ENCODE measurements at regions not wholly inside any gene's neighbourhood (a gene's known extent, or its start where the extent isn't known, plus 50 kb on each side); places are given as distances from the start of the nearest gene placed in this dataset.

GRCh38 chr1:106831511-106831910 lies 225.0 kb upstream of the PRMT6 start:
- H3K4me3 ChIP-seq (ENCODE audit: low read depth, low read length) = no peak overlapping the region
- TF ChIP-seq POLR2A (IDR thresholded peaks at IDR 0.05; ENCODE audit: extremely low read depth, insufficient read length) (no peak), CTCF (IDR thresholded peaks at IDR 0.05; ENCODE audit: low read depth, low read length) (no peak), MYC (IDR thresholded peaks at IDR 0.05; ENCODE audit: low read depth, low read length) (no peak), MAX (IDR thresholded peaks at IDR 0.05; ENCODE audit: low read depth, low read length) (no peak)
- no peak for DNase-seq (ENCODE audit: low read depth)

- H3K4me3 ChIP-seq (ENCODE audit: low read depth, low read length) = no peak overlapping the region
- DNase-seq (ENCODE audit: low read depth) = no peak
- TF ChIP-seq POLR2A (IDR thresholded peaks at IDR 0.05; ENCODE audit: extremely low read depth, insufficient read length) = no peak
- TF ChIP-seq MYC (IDR thresholded peaks at IDR 0.05; ENCODE audit: low read depth, low read length) = no peak
- TF ChIP-seq CTCF (IDR thresholded peaks at IDR 0.05; ENCODE audit: low read depth, low read length) = no peak
- TF ChIP-seq MAX (IDR thresholded peaks at IDR 0.05; ENCODE audit: low read depth, low read length) = no peak
These were observed 219.8 kb upstream of the PRMT6 start for GRCh38 chr1:106836708-106837107.

GRCh38 chr1:106843518-106843917 lies 213.0 kb upstream of the PRMT6 start:
- no peak overlapping the region for H3K4me3 ChIP-seq (ENCODE audit: low read depth, low read length)
- TF ChIP-seq POLR2A (IDR thresholded peaks at IDR 0.05; ENCODE audit: extremely low read depth, insufficient read length) (no peak), CTCF (IDR thresholded peaks at IDR 0.05; ENCODE audit: low read depth, low read length) (no peak), MAX (IDR thresholded peaks at IDR 0.05; ENCODE audit: low read depth, low read length) (no peak), MYC (IDR thresholded peaks at IDR 0.05; ENCODE audit: low read depth, low read length) (no peak)
- DNase-seq (ENCODE audit: low read depth) = no peak

GRCh38 chr1:106846656-106847055 lies 209.8 kb upstream of the PRMT6 start:
- TF ChIP-seq MYC (IDR thresholded peaks at IDR 0.05; ENCODE audit: low read depth, low read length) (no peak), MAX (IDR thresholded peaks at IDR 0.05; ENCODE audit: low read depth, low read length) (no peak), CTCF (IDR thresholded peaks at IDR 0.05; ENCODE audit: low read depth, low read length) (no peak), POLR2A (IDR thresholded peaks at IDR 0.05; ENCODE audit: extremely low read depth, insufficient read length) (no peak)
- DNase-seq (ENCODE audit: low read depth) = no peak
- H3K4me3 ChIP-seq (ENCODE audit: low read depth, low read length) = no peak overlapping the region

GRCh38 chr1:106861110-106861509 lies 195.4 kb upstream of the PRMT6 start:
- H3K4me3 ChIP-seq (ENCODE audit: low read depth, low read length) = no peak overlapping the region
- DNase-seq (ENCODE audit: low read depth) = no peak
- TF ChIP-seq MAX (IDR thresholded peaks at IDR 0.05; ENCODE audit: low read depth, low read length) (no peak), MYC (IDR thresholded peaks at IDR 0.05; ENCODE audit: low read depth, low read length) (no peak), POLR2A (IDR thresholded peaks at IDR 0.05; ENCODE audit: extremely low read depth, insufficient read length) (no peak), CTCF (IDR thresholded peaks at IDR 0.05; ENCODE audit: low read depth, low read length) (no peak)

- DNase-seq (ENCODE audit: low read depth) = no peak
- TF ChIP-seq MYC (IDR thresholded peaks at IDR 0.05; ENCODE audit: low read depth, low read length) (no peak), POLR2A (IDR thresholded peaks at IDR 0.05; ENCODE audit: extremely low read depth, insufficient read length) (no peak), MAX (IDR thresholded peaks at IDR 0.05; ENCODE audit: low read depth, low read length) (no peak), CTCF (IDR thresholded peaks at IDR 0.05; ENCODE audit: low read depth, low read length) (no peak)
- H3K4me3 ChIP-seq (ENCODE audit: low read depth, low read length) = no peak overlapping the region
These were observed 187.6 kb upstream of the PRMT6 start for GRCh38 chr1:106868828-106869227.
